Neural progenitor cell (in vitro differentiated cells): ENCODE measurements at regions not wholly inside any gene's neighbourhood (a gene's known extent, or its start where the extent isn't known, plus 50 kb on each side); places are given as distances from the start of the nearest gene placed in this dataset. TPM values are rescaled to one million over a fixed set of nuclear protein-coding genes. Genes with fewer than 3 reads are reported as not detected.

ENCODE experiments used
- DNase-seq: peaks from one replicate; pipeline ENCODE4 v3.0.0-alpha.2; 2016; ENCODE audit warnings: low spot score
- H2AFZ ChIP-seq: fragments of 200-600 bp; sonication (generic); replicated peaks from 2 replicates; pipeline ENCODE4 v1.6.1; 2016; ENCODE audit warnings: antibody characterized with exemption
- H3F3A ChIP-seq: fragments of 200-600 bp; sonication (generic); 2 replicates; pipeline ENCODE4 v1.6.1; 2016; ENCODE audit warnings: antibody characterized with exemption, low read depth
- H3K27ac ChIP-seq: fragments of 200-600 bp; sonication (generic); 2 replicates; pipeline ENCODE4 v1.5.1; 2016; ENCODE audit warnings: mild to moderate bottlenecking
- H3K27me3 ChIP-seq: fragments of 200-600 bp; sonication (generic); 2 replicates; pipeline ENCODE4 v1.6.1; 2016; ENCODE audit warnings: mild to moderate bottlenecking, moderate library complexity
- H3K36me3 ChIP-seq: fragments of 200-600 bp; sonication (generic); 2 replicates; pipeline ENCODE4 v1.5.1; 2016
- H3K4me1 ChIP-seq: fragments of 200-600 bp; sonication (generic); 2 replicates; pipeline ENCODE4 v1.6.1; 2016; ENCODE audit warnings: mixed run types
- H3K4me2 ChIP-seq: fragments of 200-600 bp; sonication (generic); 2 replicates; pipeline ENCODE4 v1.6.1; 2016
- H3K4me3 ChIP-seq: fragments of 200-600 bp; sonication (generic); 2 replicates; pipeline ENCODE4 v1.5.1; 2016
- H3K79me2 ChIP-seq: fragments of 200-600 bp; sonication (generic); 2 replicates; pipeline ENCODE4 v1.6.1; 2016; ENCODE audit warnings: low read depth
- H3K9ac ChIP-seq: fragments of 200-600 bp; sonication (generic); 2 replicates; pipeline ENCODE4 v1.6.1; 2016
- H3K9me3 ChIP-seq: fragments of 200-600 bp; sonication (generic); 2 replicates; pipeline ENCODE4 v1.5.1; 2016; ENCODE audit warnings: low read depth
- H4K20me1 ChIP-seq: fragments of 200-600 bp; sonication (generic); 2 replicates; pipeline ENCODE4 v1.6.1; 2016; ENCODE audit warnings: low read depth
- H3K27ac Mint-ChIP-seq: 3 replicates; pipeline ENCODE4 v1.8.0; 2021; ENCODE audit warnings: mixed read lengths
- H3K27me3 Mint-ChIP-seq: 2 replicates; pipeline ENCODE4 v1.8.0; 2022; ENCODE audit warnings: low read depth, mild to moderate bottlenecking, inconsistent platforms, moderate library complexity, mixed read lengths; ENCODE audit not compliant: insufficient read depth
- H3K36me3 Mint-ChIP-seq: 3 replicates; pipeline ENCODE4 v1.8.0; 2021; ENCODE audit warnings: mixed read lengths
- H3K4me1 Mint-ChIP-seq: 3 replicates; pipeline ENCODE4 v1.8.0; 2021; ENCODE audit warnings: mixed read lengths
- H3K4me3 Mint-ChIP-seq: 3 replicates; pipeline ENCODE4 v1.8.0; 2021; ENCODE audit warnings: mild to moderate bottlenecking, moderate library complexity, mixed read lengths
- H3K9me3 Mint-ChIP-seq: 3 replicates; pipeline ENCODE4 v1.8.0; 2020; ENCODE audit warnings: mixed read lengths
- CTCF ChIP-seq: fragments of 200-600 bp; sonication (generic); IDR thresholded peaks from 2 replicates; pipeline ENCODE4 v1.5.1; 2017; ENCODE audit warnings: antibody characterized with exemption, mild to moderate bottlenecking
- EZH2 ChIP-seq: fragments of 200-600 bp; sonication (generic); IDR thresholded peaks from 2 replicates; pipeline ENCODE4 v1.6.1; 2017; ENCODE audit warnings: antibody characterized with exemption, mild to moderate bottlenecking, moderate library complexity
- EZH2phosphoT487 ChIP-seq: fragments of 200-600 bp; sonication (generic); IDR thresholded peaks from 2 replicates; pipeline ENCODE4 v1.6.1; 2017; ENCODE audit warnings: antibody characterized with exemption
- microRNA-seq: library from miRNA; unstranded; fragments of <30 nt; microRNA quantifications from one replicate; pipeline ENCODE4, GENCODE V29; 2016
- small RNA-seq: library from RNA; depleted of rRNA; stranded (forward); fragments of <200 nt; gene quantifications from one replicate; pipeline ENCODE3, GENCODE V24; 2015

- H3K4me1 ChIP-seq: peaks cover 9% of the 10 kb centered on the region
- H3K27ac ChIP-seq: no peak overlapping the region
- H3K27ac Mint-ChIP-seq: no peak overlapping the region
- H3K36me3 Mint-ChIP-seq: no peaks in the 10 kb centered on the region
- no peak overlapping the region for H3K9ac ChIP-seq
- no peak overlapping the region for H3K4me3 Mint-ChIP-seq
- TF ChIP-seq EZH2phosphoT487: no peak
- no peak for TF ChIP-seq EZH2
- no peak for TF ChIP-seq CTCF
- no peaks in the 10 kb centered on the region for H3K27me3 Mint-ChIP-seq
- H3K9me3 ChIP-seq: no peaks in the 10 kb centered on the region
- no peak overlapping the region for H3K4me3 ChIP-seq
- no peaks in the 10 kb centered on the region for H4K20me1 ChIP-seq
- peaks cover 5% of the 10 kb centered on the region for H3K4me1 Mint-ChIP-seq
- H3K27me3 ChIP-seq: no peaks in the 10 kb centered on the region
- H3F3A ChIP-seq: peaks cover 10% of the 10 kb centered on the region
- H3K79me2 ChIP-seq: no peaks in the 10 kb centered on the region
- H3K4me2 ChIP-seq: no peak overlapping the region
- H2AFZ ChIP-seq: no peak overlapping the region
- DNase-seq: no peak
- no peaks in the 10 kb centered on the region for H3K36me3 ChIP-seq
- H3K9me3 Mint-ChIP-seq: peaks cover 7% of the 10 kb centered on the region
Measured at GRCh38 chrX:39996536-39996935, 101.2 kb downstream of the BCOR start.

- Histone ChIP-seq H3K9me3 (no peaks in the 10 kb centered on the region), H3K9ac (no peak overlapping the region), H3K27me3 (no peaks in the 10 kb centered on the region), H3K4me3 (no peak overlapping the region), H2AFZ (no peak overlapping the region), H3K4me2 (no peak overlapping the region), H4K20me1 (no peaks in the 10 kb centered on the region), H3K36me3 (no peaks in the 10 kb centered on the region), H3K27ac (no peak overlapping the region), H3F3A (peaks cover 13% of the 10 kb centered on the region), H3K79me2 (no peaks in the 10 kb centered on the region), H3K4me1 (peaks cover 15% of the 10 kb centered on the region)
- Mint-ChIP-seq H3K9me3 (peaks cover 10% of the 10 kb centered on the region), H3K36me3 (no peaks in the 10 kb centered on the region), H3K27me3 (peaks cover 6% of the 10 kb centered on the region), H3K27ac (no peak overlapping the region), H3K4me3 (no peak overlapping the region), H3K4me1 (peaks cover 11% of the 10 kb centered on the region)
- TF ChIP-seq EZH2phosphoT487 (no peak), CTCF (no peak), EZH2 (no peak)
- DNase-seq: no peak
Measured at GRCh38 chrX:39998636-39999406, 98.9 kb downstream of the BCOR start.

Small RNAs in the stretch of these regions (microRNA-seq; reads per million reads assigned to microRNA genes)
- gene MIR1587 (not detected), gene MIR3937 (0.54 reads per million)

Small RNAs in the stretch of these regions (small RNA-seq; reads per million reads assigned to genes)
- gene MIR1587 (not detected), gene MIR3937 (0.16 reads per million), gene RN7SL732P (not detected), gene RNU6-591P (not detected)
